HG02970 (cell line): ENCODE measurements at regions not wholly inside any gene's neighbourhood (a gene's known extent, or its start where the extent isn't known, plus 50 kb on each side); places are given as distances from the start of the nearest gene placed in this dataset.
"Not testable (repeated sequence)": the region's sequence is repeated elsewhere in the genome, so short reads cannot be mapped to it uniquely, and the experiment has no call there.

ENCODE experiments used
- ATAC-seq: cut with Tn5 transposase; IDR thresholded peaks from one replicate; pipeline ENCODE4 v1.9.1; 2021; ENCODE audit warnings: mild to moderate bottlenecking, moderate library complexity, moderate number of reproducible peaks; ENCODE audit not compliant: unreplicated experiment, low FRiP score

- ATAC-seq: no peak
These were observed 136.0 kb upstream of the GCFC2 start for GRCh38 chr2:75846683-75847190.

- ATAC-seq: no peak
These were observed 133.9 kb upstream of the GCFC2 start for GRCh38 chr2:75844651-75845050.

GRCh38 chr2:75834588-75834987 lies 123.9 kb upstream of the GCFC2 start:
- not testable (repeated sequence) for ATAC-seq

- ATAC-seq: no peak
These were observed 122.7 kb upstream of the GCFC2 start for GRCh38 chr2:75833386-75833785.

GRCh38 chr2:75828826-75829225 lies 118.1 kb upstream of the GCFC2 start:
- no peak for ATAC-seq

- not testable (repeated sequence) for ATAC-seq
These were observed 112.8 kb upstream of the GCFC2 start for GRCh38 chr2:75823515-75823914.

- ATAC-seq: no peak
These were observed 111.6 kb upstream of the GCFC2 start for GRCh38 chr2:75822336-75822735.

GRCh38 chr2:75820693-75821092 lies 110.0 kb upstream of the GCFC2 start:
- ATAC-seq: no peak

GRCh38 chr2:75810611-75811330 lies 100.1 kb upstream of the GCFC2 start:
- no peak for ATAC-seq

GRCh38 chr2:75808793-75809535 lies 98.2 kb upstream of the GCFC2 start:
- ATAC-seq: no peak

GRCh38 chr2:75807992-75808391 lies 97.3 kb upstream of the GCFC2 start:
- no peak for ATAC-seq

GRCh38 chr2:75801234-75801982 lies 90.7 kb upstream of the GCFC2 start:
- no peak for ATAC-seq

- peak; percentile 74 for ATAC-seq
These were observed 89.7 kb upstream of the GCFC2 start for GRCh38 chr2:75800456-75800855.

- ATAC-seq: no peak
These were observed 89.1 kb upstream of the GCFC2 start for GRCh38 chr2:75799859-75800258.

GRCh38 chr2:75798569-75798968 lies 87.9 kb upstream of the GCFC2 start:
- ATAC-seq: no peak

GRCh38 chr2:75792996-75793395 lies 82.3 kb upstream of the GCFC2 start:
- no peak for ATAC-seq

GRCh38 chr2:75792146-75792545 lies 81.4 kb upstream of the GCFC2 start:
- no peak for ATAC-seq

GRCh38 chr2:75790814-75791467 lies 80.2 kb upstream of the GCFC2 start:
- ATAC-seq: no peak

GRCh38 chr2:75790121-75790813 lies 79.6 kb upstream of the GCFC2 start:
- no peak for ATAC-seq

GRCh38 chr2:75788902-75789301 lies 78.2 kb upstream of the GCFC2 start:
- ATAC-seq: no peak
